GM19455 (cell line): ENCODE measurements at regions not wholly inside any gene's neighbourhood (a gene's known extent, or its start where the extent isn't known, plus 50 kb on each side); places are given as distances from the start of the nearest gene placed in this dataset.
"Not testable (repeated sequence)": the region's sequence is repeated elsewhere in the genome, so short reads cannot be mapped to it uniquely, and the experiment has no call there.

Experiments
- ATAC-seq: cut with Tn5 transposase; IDR thresholded peaks from one replicate; pipeline ENCODE4 v1.9.1; 2021; ENCODE audit not compliant: unreplicated experiment

- ATAC-seq, result no peak
These were observed 96.3 kb upstream of the THUMPD2 start for GRCh38 chr2:39875182-39875913.

- ATAC-seq, result no peak
These were observed 95.2 kb upstream of the THUMPD2 start for GRCh38 chr2:39874236-39874635.

- ATAC-seq, result no peak
These were observed 94.5 kb upstream of the THUMPD2 start for GRCh38 chr2:39873586-39873985.

GRCh38 chr2:39872748-39873147 is 93.7 kb upstream of the THUMPD2 start:
- no peak for ATAC-seq

- ATAC-seq, result no peak
These were observed 92.3 kb upstream of the THUMPD2 start for GRCh38 chr2:39871291-39871761.

- ATAC-seq, result no peak
These were observed 91.8 kb upstream of the THUMPD2 start for GRCh38 chr2:39870871-39871270.

GRCh38 chr2:39867268-39867667 is 88.2 kb upstream of the THUMPD2 start:
- no peak for ATAC-seq

GRCh38 chr2:39865751-39866150 is 86.7 kb upstream of the THUMPD2 start:
- ATAC-seq, result no peak

- ATAC-seq, result not testable (repeated sequence)
These were observed 84.6 kb upstream of the THUMPD2 start for GRCh38 chr2:39863672-39864071.

- no peak for ATAC-seq
These were observed 81.5 kb upstream of the THUMPD2 start for GRCh38 chr2:39860538-39860937.

- ATAC-seq, result no peak
These were observed 79.6 kb upstream of the THUMPD2 start for GRCh38 chr2:39858677-39859076.

- ATAC-seq, result no peak
These were observed 76.8 kb upstream of the THUMPD2 start for GRCh38 chr2:39855856-39856255.

GRCh38 chr2:39854771-39855170 is 75.7 kb upstream of the THUMPD2 start:
- no peak for ATAC-seq

GRCh38 chr2:39852831-39853230 is 73.8 kb upstream of the THUMPD2 start:
- no peak for ATAC-seq

- peak; percentile 73 for ATAC-seq
These were observed 72.6 kb upstream of the THUMPD2 start for GRCh38 chr2:39851651-39852110.

- ATAC-seq, result no peak
These were observed 72.2 kb upstream of the THUMPD2 start for GRCh38 chr2:39851251-39851650.

- no peak for ATAC-seq
These were observed 71.0 kb upstream of the THUMPD2 start for GRCh38 chr2:39849982-39850526.

GRCh38 chr2:39849064-39849463 is 70.0 kb upstream of the THUMPD2 start:
- no peak for ATAC-seq

GRCh38 chr2:39845460-39846146 is 66.5 kb upstream of the THUMPD2 start:
- no peak for ATAC-seq

GRCh38 chr2:39839261-39839848 is 60.3 kb upstream of the THUMPD2 start:
- ATAC-seq, result no peak

- ATAC-seq, result no peak
These were observed 59.5 kb upstream of the THUMPD2 start for GRCh38 chr2:39838589-39838988.
